ENCODE measurements at regions not wholly inside any gene's neighbourhood (a gene's known extent, or its start where the extent isn't known, plus 50 kb on each side); places are given as distances from the start of the nearest gene placed in this dataset.
A peak's percentile ranks its signal among the peaks of the same experiment; 100 is the strongest.

DNA sequence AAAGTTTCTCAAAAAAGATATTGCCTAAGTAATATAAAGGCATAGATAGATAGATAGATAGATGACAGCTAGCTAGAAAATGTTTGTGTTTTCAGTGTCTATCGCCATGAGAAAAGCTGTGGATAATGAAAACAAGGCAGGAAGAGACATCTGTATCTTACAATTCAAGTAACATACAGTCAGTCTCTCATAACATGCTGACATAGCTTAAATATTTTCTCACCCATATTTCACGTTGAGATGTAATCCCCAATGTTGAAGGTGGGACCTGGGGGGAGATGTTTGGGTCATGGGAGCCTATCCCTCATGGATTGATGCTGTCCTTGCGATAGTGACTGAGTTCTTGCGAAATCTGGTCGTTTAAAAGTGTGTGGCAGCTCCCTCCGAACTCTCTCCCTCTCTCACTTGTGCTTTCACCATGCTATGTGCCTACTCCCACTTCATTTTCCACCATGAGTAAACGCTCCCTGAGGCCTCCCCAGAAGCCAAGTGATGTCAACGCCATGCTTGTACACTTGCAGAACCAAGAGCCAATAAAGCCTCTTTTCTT lies 856.8 kb upstream of the ADAMTS5 start:
- WGBS, 2 donors, result 80 to 84% methylated on average over 8 of the region's 8 CpGs
- ATAC-seq (ENCODE audit: low FRiP score in 2 of 2), result no peak
- no peaks in the 10 kb centered on the region for H3K36me3 ChIP-seq

DNA sequence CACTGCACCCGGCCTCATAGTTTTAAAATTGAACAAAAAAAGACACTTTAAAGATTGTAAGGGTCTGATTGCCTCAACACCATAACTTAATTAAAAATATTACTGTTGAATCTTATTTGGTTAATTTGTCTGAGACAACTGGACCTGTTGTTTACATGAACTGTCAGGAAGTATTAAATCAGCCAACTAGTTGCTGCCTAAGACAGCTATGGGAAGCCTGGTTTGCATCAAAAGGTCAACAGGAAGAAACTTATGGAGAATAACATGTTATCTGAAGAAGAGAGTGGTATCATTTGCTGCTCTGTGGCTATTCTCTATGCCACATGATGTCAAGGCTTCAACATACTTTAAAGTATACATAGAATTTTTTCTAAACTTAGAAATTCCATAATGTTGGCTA lies 853.5 kb upstream of the ADAMTS5 start:
- Histone ChIP-seq H3K36me3 (no peaks in the 10 kb centered on the region), H3K9me3 (no peaks in the 10 kb centered on the region), H3K4me3 (no peak overlapping the region), H3K27me3 (no peaks in the 10 kb centered on the region), H3K4me1 (peaks cover 0 to 6% (median 0%) of the 10 kb centered on the region in 4 donors), H3K27ac (peak overlapping the region in 1 of 4 donors; percentile 86)
- TF ChIP-seq POLR2AphosphoS5 (IDR thresholded peaks at IDR 0.05) (no peak), EP300 (IDR thresholded peaks at IDR 0.05) (no peak), POLR2A (IDR thresholded peaks at IDR 0.05) (no peak)
- TF ChIP-seq, protein P1, sequence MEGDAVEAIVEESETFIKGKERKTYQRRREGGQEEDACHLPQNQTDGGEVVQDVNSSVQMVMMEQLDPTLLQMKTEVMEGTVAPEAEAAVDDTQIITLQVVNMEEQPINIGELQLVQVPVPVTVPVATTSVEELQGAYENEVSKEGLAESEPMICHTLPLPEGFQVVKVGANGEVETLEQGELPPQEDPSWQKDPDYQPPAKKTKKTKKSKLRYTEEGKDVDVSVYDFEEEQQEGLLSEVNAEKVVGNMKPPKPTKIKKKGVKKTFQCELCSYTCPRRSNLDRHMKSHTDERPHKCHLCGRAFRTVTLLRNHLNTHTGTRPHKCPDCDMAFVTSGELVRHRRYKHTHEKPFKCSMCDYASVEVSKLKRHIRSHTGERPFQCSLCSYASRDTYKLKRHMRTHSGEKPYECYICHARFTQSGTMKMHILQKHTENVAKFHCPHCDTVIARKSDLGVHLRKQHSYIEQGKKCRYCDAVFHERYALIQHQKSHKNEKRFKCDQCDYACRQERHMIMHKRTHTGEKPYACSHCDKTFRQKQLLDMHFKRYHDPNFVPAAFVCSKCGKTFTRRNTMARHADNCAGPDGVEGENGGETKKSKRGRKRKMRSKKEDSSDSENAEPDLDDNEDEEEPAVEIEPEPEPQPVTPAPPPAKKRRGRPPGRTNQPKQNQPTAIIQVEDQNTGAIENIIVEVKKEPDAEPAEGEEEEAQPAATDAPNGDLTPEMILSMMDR (IDR thresholded peaks at IDR 0.05), result no peak
- DNase-seq, result no peak
- no peak for ATAC-seq (ENCODE audit: low FRiP score in 2 of 2)
- WGBS, 2 donors, result 69 to 89% methylated on average over 1 of the region's 1 CpG

More for the DNA sequence above, 856.8 kb upstream of the ADAMTS5 start:
- no peak for DNase-seq
- Histone ChIP-seq H3K9me3 (no peaks in the 10 kb centered on the region), H3K27me3 (no peaks in the 10 kb centered on the region), H3K4me1 (no peaks in the 10 kb centered on the region), H3K4me3 (no peak overlapping the region), H3K27ac (no peak overlapping the region)
- no peak for TF ChIP-seq POLR2AphosphoS5 (IDR thresholded peaks at IDR 0.05)
- no peak for TF ChIP-seq EP300 (IDR thresholded peaks at IDR 0.05)
- TF ChIP-seq, protein P1 (IDR thresholded peaks at IDR 0.05), result no peak
- TF ChIP-seq POLR2A (IDR thresholded peaks at IDR 0.05), result no peak

DNA sequence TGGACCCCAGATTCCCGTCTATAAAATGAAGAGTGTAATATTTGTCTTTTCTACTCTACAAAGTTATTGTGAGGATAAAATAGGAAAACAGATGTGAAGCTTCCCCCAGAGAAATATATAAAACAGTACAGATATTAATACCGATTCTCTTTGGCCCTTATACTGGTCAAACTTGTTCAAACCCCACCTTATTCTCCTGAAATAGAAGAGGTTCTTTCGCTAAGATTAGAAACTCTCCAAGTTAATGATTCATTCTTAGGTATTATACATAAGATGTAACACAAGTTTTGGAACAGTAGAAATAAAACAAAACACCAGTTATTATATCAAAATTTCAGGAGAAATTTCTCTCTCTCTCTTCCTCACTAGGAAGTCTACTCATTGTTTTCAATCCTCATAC lies 852.4 kb upstream of the ADAMTS5 start:
- H3K4me1 ChIP-seq, result peaks cover 0 to 6% (median 0%) of the 10 kb centered on the region in 4 donors
- TF ChIP-seq EP300 (IDR thresholded peaks at IDR 0.05), result peak in 1 of 4 donors; percentile 58
- TF ChIP-seq POLR2AphosphoS5 (IDR thresholded peaks at IDR 0.05), result no peak
- H3K36me3 ChIP-seq, result no peaks in the 10 kb centered on the region
- ATAC-seq (ENCODE audit: low FRiP score in 2 of 2), result peak; percentile 42 to 79
- H3K27ac ChIP-seq, result peak overlapping the region; percentile 62 to 86 (median 72)
- no peak overlapping the region for H3K4me3 ChIP-seq
- H3K9me3 ChIP-seq, result no peaks in the 10 kb centered on the region
- DNase-seq, result no peak
- 57 to 59% methylated on average over 3 of the region's 3 CpGs for WGBS, 2 donors
- no peaks in the 10 kb centered on the region for H3K27me3 ChIP-seq

DNA sequence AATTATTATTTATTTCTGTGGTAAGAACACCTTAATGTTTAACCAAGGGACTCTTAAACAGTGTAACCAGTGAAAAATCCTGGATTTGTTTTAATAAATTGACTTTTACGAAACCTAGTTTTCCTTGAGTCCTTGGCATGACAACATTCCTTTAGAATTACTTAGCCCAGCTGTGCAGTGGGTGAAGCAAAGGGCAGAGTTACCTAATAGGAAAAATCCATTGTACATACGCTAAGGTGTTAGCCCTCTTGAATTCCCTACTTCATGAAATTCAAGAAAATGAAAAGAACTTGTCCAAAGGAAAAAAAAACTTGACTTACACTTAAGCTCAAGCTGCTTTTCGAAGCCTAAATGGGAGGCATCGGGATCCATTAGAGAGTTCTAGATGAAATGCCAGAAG lies 852.0 kb upstream of the ADAMTS5 start:
- peak overlapping the region; percentile 62 to 86 (median 72) for H3K27ac ChIP-seq
- no peaks in the 10 kb centered on the region for H3K9me3 ChIP-seq
- DNase-seq (peak in 1 of 2 donors; percentile 31), ATAC-seq (ENCODE audit: low FRiP score in 2 of 2) (peak; percentile 65 to 83)
- H3K4me3 ChIP-seq, result no peak overlapping the region
- no peaks in the 10 kb centered on the region for H3K36me3 ChIP-seq
- WGBS, 2 donors, result 68 to 71% methylated on average over 4 of the region's 4 CpGs
- TF ChIP-seq POLR2A (IDR thresholded peaks at IDR 0.05), result no peak
- TF ChIP-seq POLR2AphosphoS5 (IDR thresholded peaks at IDR 0.05), result no peak
- TF ChIP-seq, protein P1 (IDR thresholded peaks at IDR 0.05), result no peak
- peak in 1 of 4 donors; percentile 75 for TF ChIP-seq EP300 (IDR thresholded peaks at IDR 0.05)
- peaks cover 0 to 6% (median 0%) of the 10 kb centered on the region in 4 donors for H3K4me1 ChIP-seq
- H3K27me3 ChIP-seq, result no peaks in the 10 kb centered on the region

DNA sequence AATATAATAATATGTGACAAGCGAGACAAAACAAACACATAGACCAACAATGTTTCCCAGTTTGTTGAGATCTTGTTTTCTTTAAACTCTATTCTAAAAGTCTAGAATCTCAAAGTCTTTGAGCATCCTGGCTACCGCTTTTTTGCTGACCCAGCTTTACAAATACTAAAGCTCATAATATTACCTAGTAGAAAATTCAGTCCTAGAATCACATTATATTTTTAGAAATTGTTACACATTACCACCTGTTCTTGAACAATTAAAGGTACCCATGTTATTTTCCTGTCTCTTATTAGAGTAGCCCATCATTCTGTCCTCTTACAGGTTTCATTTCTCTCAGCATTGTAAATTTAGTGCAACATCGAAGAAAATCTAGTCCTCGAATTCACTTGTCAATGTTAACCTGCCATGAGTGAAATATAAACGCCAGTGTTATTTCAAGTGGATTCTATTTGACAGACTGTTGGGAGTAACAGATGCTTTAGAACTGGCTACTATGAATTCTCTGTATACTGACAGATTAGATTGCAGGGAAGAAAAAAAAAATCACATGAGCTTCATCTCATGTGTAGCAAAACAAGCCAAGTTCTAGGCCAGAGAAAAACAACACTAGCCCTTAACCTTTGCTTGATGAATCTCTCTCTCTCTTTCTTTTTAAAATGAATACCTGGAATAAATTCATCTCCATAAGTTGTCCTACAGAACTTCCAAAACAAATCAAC lies 851.2 kb upstream of the ADAMTS5 start:
- Histone ChIP-seq H3K4me3 (no peak overlapping the region), H3K4me1 (peaks cover 0 to 6% (median 0%) of the 10 kb centered on the region in 4 donors), H3K9me3 (no peaks in the 10 kb centered on the region), H3K36me3 (no peaks in the 10 kb centered on the region), H3K27me3 (no peaks in the 10 kb centered on the region), H3K27ac (peak overlapping the region; percentile 18 to 86 (median 72))
- 72 to 83% methylated on average over 5 of the region's 5 CpGs for WGBS, 2 donors
- DNase-seq (no peak), ATAC-seq (ENCODE audit: low FRiP score in 2 of 2) (no peak)
- TF ChIP-seq, protein P1 (IDR thresholded peaks at IDR 0.05), result no peak
- TF ChIP-seq EP300 (IDR thresholded peaks at IDR 0.05) (no peak), POLR2A (IDR thresholded peaks at IDR 0.05) (no peak), POLR2AphosphoS5 (IDR thresholded peaks at IDR 0.05) (no peak)
